AG04450 (cell line): ENCODE measurements at regions not wholly inside any gene's neighbourhood (a gene's known extent, or its start where the extent isn't known, plus 50 kb on each side); places are given as distances from the start of the nearest gene placed in this dataset.

Experiments used
- CTCF ChIA-PET: fragments of 300-600, 350-600 bp; formaldehyde crosslinking; extraction: SDS; loops from one replicate; lab custom pipeline; 2022; ENCODE audit warnings: antibody characterized with exemption, inconsistent platforms; lab: Charles Lee
- POLR2A ChIA-PET: fragments of 350-600 bp; formaldehyde crosslinking; extraction: SDS; loops from one replicate; lab custom pipeline; 2021; ENCODE audit warnings: antibody characterized with exemption, inconsistent platforms; lab: Yijun Ruan, JAX
- DNase-seq: peaks from one replicate; pipeline ENCODE4 v3.0.0-alpha.2; 2011; ENCODE audit warnings: low read depth, low spot score
- H3K27ac ChIP-seq: one replicate; pipeline ENCODE4 v1.5.1; 2012; ENCODE audit warnings: low read depth, low read length, control low read depth
- H3K27me3 ChIP-seq: one replicate; pipeline ENCODE4 v1.6.0; 2012; ENCODE audit warnings: low read length; ENCODE audit not compliant: control insufficient read depth, insufficient read depth
- H3K4me3 ChIP-seq: 2 replicates; pipeline ENCODE4 v1.5.1; 2011; ENCODE audit warnings: mild to moderate bottlenecking, low read depth, low read length, control low read depth
- H3K9me3 ChIP-seq: 2 replicates; pipeline ENCODE4 v1.5.1; 2012; ENCODE audit warnings: low read length; ENCODE audit not compliant: control insufficient read depth, insufficient read depth
- CTCF ChIP-seq: IDR thresholded peaks from 2 replicates; pipeline ENCODE4 v1.5.1; 2011; ENCODE audit warnings: low read depth, low read length, control low read depth, inconsistent platforms

GRCh38 chr6:149212206-149212605 is 105.3 kb upstream of the TAB2 start:
- no peak for TF ChIP-seq CTCF
- POLR2A ChIA-PET, result no interaction called here
- Histone ChIP-seq H3K4me3 (no peak overlapping the region), H3K27ac (no peak overlapping the region), H3K9me3 (no peaks in the 10 kb centered on the region; the same call in 1 of the 2 replicates), H3K27me3 (no peaks in the 10 kb centered on the region)
- CTCF ChIA-PET, result no interaction called here
- DNase-seq, result no peak

- H3K27me3 ChIP-seq, result no peaks in the 10 kb centered on the region
- no peaks in the 10 kb centered on the region; the same call in 1 of the 2 replicates for H3K9me3 ChIP-seq
- DNase-seq, result no peak
- no peak for TF ChIP-seq CTCF
- POLR2A ChIA-PET, result no interaction called here
- no peak overlapping the region for H3K4me3 ChIP-seq
- CTCF ChIA-PET, result no interaction called here
- no peak overlapping the region for H3K27ac ChIP-seq
Measured at GRCh38 chr6:149212892-149213801, 104.4 kb upstream of the TAB2 start.

GRCh38 chr6:149213829-149214228 is 103.7 kb upstream of the TAB2 start:
- ChIA-PET CTCF (no interaction called here), POLR2A (no interaction called here)
- Histone ChIP-seq H3K27ac (no peak overlapping the region), H3K27me3 (no peaks in the 10 kb centered on the region), H3K4me3 (no peak overlapping the region), H3K9me3 (no peaks in the 10 kb centered on the region)
- no peak for TF ChIP-seq CTCF
- DNase-seq, result no peak

GRCh38 chr6:149216459-149216858 is 101.1 kb upstream of the TAB2 start:
- ChIA-PET POLR2A (interaction anchor here (0.7 kb wide), 1 partner anchor 100 kb away, joined by 5 read pairs; no protein-coding TSS in a partner anchor), CTCF (no interaction called here)
- Histone ChIP-seq H3K27me3 (no peaks in the 10 kb centered on the region), H3K4me3 (no peak overlapping the region), H3K9me3 (no peaks in the 10 kb centered on the region), H3K27ac (no peak overlapping the region)
- DNase-seq, result no peak
- no peak for TF ChIP-seq CTCF

GRCh38 chr6:149217466-149217888 is 100.0 kb upstream of the TAB2 start:
- no peaks in the 10 kb centered on the region for H3K27me3 ChIP-seq
- POLR2A ChIA-PET, result no interaction called here
- H3K9me3 ChIP-seq, result no peaks in the 10 kb centered on the region
- H3K4me3 ChIP-seq, result no peak overlapping the region
- CTCF ChIA-PET, result no interaction called here
- DNase-seq, result no peak
- H3K27ac ChIP-seq, result no peak overlapping the region
- no peak for TF ChIP-seq CTCF
